Body of pancreas (tissue), 4 donors: ENCODE measurements at regions not wholly inside any gene's neighbourhood (a gene's known extent, or its start where the extent isn't known, plus 50 kb on each side); places are given as distances from the start of the nearest gene placed in this dataset.

Source experiments
- POLR2A ChIP-seq, 3 donors: fragments of 450-650 bp; IDR thresholded peaks; one replicate each; pipeline ENCODE4 v1.6.1; 2016; ENCODE audit warnings: antibody characterized with exemption in 3 of 3, mild to moderate bottlenecking in 2 of 3
- TF ChIP-seq, protein P1 (sequence below), 7 experiments: fragments of 450-650 bp in 4 of 7; fragments of 200-600 bp in 3 of 7; sonication (generic) in 3 of 7; IDR thresholded peaks; one replicate each; pipeline ENCODE4 v1.5.1; 2016 to 2019; ENCODE audit warnings: antibody characterized with exemption in 7 of 7

DNA sequence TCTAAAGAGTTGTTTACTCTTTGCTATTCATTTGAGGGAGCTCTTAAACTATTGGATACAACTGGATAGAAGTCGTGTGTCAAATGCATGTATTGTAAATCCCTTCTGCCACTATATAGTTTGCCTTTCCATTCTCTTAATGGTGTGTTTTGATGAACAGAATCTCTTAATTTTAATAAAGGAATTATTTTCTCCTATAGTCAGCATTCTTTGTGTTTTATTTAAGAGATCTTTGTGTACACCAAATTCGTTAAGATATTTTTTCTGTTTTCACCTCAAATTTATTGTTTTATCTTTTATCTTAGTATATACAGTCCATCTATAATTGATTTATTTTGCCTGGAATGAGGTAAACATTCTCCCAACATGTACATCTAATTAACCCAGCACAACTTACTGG lies 551.5 kb upstream of the AGTR1 start:
- TF ChIP-seq, protein P1, sequence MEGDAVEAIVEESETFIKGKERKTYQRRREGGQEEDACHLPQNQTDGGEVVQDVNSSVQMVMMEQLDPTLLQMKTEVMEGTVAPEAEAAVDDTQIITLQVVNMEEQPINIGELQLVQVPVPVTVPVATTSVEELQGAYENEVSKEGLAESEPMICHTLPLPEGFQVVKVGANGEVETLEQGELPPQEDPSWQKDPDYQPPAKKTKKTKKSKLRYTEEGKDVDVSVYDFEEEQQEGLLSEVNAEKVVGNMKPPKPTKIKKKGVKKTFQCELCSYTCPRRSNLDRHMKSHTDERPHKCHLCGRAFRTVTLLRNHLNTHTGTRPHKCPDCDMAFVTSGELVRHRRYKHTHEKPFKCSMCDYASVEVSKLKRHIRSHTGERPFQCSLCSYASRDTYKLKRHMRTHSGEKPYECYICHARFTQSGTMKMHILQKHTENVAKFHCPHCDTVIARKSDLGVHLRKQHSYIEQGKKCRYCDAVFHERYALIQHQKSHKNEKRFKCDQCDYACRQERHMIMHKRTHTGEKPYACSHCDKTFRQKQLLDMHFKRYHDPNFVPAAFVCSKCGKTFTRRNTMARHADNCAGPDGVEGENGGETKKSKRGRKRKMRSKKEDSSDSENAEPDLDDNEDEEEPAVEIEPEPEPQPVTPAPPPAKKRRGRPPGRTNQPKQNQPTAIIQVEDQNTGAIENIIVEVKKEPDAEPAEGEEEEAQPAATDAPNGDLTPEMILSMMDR (IDR thresholded peaks at IDR 0.05) = no peak
- TF ChIP-seq POLR2A (IDR thresholded peaks at IDR 0.05) = no peak
